ENCODE measurements at regions not wholly inside any gene's neighbourhood (a gene's known extent, or its start where the extent isn't known, plus 50 kb on each side); places are given as distances from the start of the nearest gene placed in this dataset.

DNA sequence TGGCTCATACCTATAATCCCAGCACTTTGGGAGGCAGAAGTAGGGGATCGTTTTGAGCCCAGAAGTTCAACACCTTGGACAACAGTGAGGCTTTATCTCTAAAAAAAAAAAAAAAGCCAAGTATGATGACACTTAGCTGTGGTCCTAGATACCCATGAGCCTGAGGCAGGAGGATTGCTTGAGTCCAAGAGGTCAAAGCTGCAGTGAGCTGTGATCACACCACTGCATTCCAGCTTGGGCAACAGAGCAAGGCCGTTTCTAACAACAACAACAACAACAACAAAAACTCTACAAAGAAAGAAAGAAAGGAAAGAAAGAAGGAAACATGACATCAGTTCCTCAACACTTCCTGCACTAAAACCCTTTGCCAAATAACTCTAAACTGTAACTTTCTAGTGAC, 265.1 kb upstream of the DACH1 start:
- TF ChIP-seq EP300 (conservative IDR thresholded peaks at IDR 0.05; ENCODE audit: poor library complexity, severe bottlenecking) = no peak
- TF ChIP-seq, protein P1, sequence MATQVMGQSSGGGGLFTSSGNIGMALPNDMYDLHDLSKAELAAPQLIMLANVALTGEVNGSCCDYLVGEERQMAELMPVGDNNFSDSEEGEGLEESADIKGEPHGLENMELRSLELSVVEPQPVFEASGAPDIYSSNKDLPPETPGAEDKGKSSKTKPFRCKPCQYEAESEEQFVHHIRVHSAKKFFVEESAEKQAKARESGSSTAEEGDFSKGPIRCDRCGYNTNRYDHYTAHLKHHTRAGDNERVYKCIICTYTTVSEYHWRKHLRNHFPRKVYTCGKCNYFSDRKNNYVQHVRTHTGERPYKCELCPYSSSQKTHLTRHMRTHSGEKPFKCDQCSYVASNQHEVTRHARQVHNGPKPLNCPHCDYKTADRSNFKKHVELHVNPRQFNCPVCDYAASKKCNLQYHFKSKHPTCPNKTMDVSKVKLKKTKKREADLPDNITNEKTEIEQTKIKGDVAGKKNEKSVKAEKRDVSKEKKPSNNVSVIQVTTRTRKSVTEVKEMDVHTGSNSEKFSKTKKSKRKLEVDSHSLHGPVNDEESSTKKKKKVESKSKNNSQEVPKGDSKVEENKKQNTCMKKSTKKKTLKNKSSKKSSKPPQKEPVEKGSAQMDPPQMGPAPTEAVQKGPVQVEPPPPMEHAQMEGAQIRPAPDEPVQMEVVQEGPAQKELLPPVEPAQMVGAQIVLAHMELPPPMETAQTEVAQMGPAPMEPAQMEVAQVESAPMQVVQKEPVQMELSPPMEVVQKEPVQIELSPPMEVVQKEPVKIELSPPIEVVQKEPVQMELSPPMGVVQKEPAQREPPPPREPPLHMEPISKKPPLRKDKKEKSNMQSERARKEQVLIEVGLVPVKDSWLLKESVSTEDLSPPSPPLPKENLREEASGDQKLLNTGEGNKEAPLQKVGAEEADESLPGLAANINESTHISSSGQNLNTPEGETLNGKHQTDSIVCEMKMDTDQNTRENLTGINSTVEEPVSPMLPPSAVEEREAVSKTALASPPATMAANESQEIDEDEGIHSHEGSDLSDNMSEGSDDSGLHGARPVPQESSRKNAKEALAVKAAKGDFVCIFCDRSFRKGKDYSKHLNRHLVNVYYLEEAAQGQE (IDR thresholded peaks at IDR 0.05; ENCODE audit: borderline replicate concordance) = no peak
- TF ChIP-seq MXI1 (conservative IDR thresholded peaks at IDR 0.05; ENCODE audit: poor library complexity, severe bottlenecking) = no peak
- no peak for TF ChIP-seq TAF1 (IDR thresholded peaks at IDR 0.05; ENCODE audit: low read depth)
- no peak for TF ChIP-seq EZH2 (IDR thresholded peaks at IDR 0.05; ENCODE audit: borderline replicate concordance, insufficient read depth, low read length, poor library complexity, severe bottlenecking)
- TF ChIP-seq CTCF (IDR thresholded peaks at IDR 0.05; ENCODE audit: poor library complexity, severe bottlenecking) = no peak
- no peak for TF ChIP-seq RAD21 (conservative IDR thresholded peaks at IDR 0.05)
- TF ChIP-seq SMC3 (conservative IDR thresholded peaks at IDR 0.05; ENCODE audit: poor library complexity) = no peak
- TF ChIP-seq POLR2AphosphoS5 (IDR thresholded peaks at IDR 0.05) = no peak
- H3K4me2 ChIP-seq (ENCODE audit: low read length) = no peak overlapping the region
- H2AFZ ChIP-seq (ENCODE audit: low read depth, low read length) = no peak overlapping the region
- H3K9me3 ChIP-seq (ENCODE audit: low read length) = no peaks in the 10 kb centered on the region
- H3K4me3 ChIP-seq (ENCODE audit: low read length) = no peak overlapping the region
- no peaks in the 10 kb centered on the region for H3K27me3 ChIP-seq (ENCODE audit: insufficient read depth, low read depth, low read length)
- H3K36me3 ChIP-seq (ENCODE audit: insufficient read depth, low read length) = no peaks in the 10 kb centered on the region
- no peaks in the 10 kb centered on the region for H3K79me2 ChIP-seq (replicated peaks; ENCODE audit: insufficient read depth, low read length)
- no peaks in the 10 kb centered on the region for H3K9me2 ChIP-seq (ENCODE audit: insufficient read depth, low read length)
- H3K27ac ChIP-seq (ENCODE audit: low read length) = no peak overlapping the region
- H4K20me1 ChIP-seq (ENCODE audit: insufficient read depth) = no peaks in the 10 kb centered on the region
- no peak overlapping the region for H3K9ac ChIP-seq (ENCODE audit: low read length)
- H3F3A ChIP-seq (ENCODE audit: insufficient read depth, low read length, poor library complexity, severe bottlenecking) = no peaks in the 10 kb centered on the region

- no peak for TF ChIP-seq CTCF (IDR thresholded peaks at IDR 0.05; ENCODE audit: poor library complexity, severe bottlenecking)
- TF ChIP-seq SMC3 (conservative IDR thresholded peaks at IDR 0.05; ENCODE audit: poor library complexity) = no peak
- TF ChIP-seq, protein P1 (IDR thresholded peaks at IDR 0.05; ENCODE audit: borderline replicate concordance) = no peak
- TF ChIP-seq EZH2 (IDR thresholded peaks at IDR 0.05; ENCODE audit: borderline replicate concordance, insufficient read depth, low read length, poor library complexity, severe bottlenecking) = no peak
- TF ChIP-seq POLR2AphosphoS5 (IDR thresholded peaks at IDR 0.05) = no peak
- H3K36me3 ChIP-seq (ENCODE audit: insufficient read depth, low read length) = no peaks in the 10 kb centered on the region
- no peak overlapping the region for H3K9ac ChIP-seq (ENCODE audit: low read length)
- no peak overlapping the region for H2AFZ ChIP-seq (ENCODE audit: low read depth, low read length)
- H3K9me3 ChIP-seq (ENCODE audit: low read length) = no peaks in the 10 kb centered on the region
- no peaks in the 10 kb centered on the region for H3F3A ChIP-seq (ENCODE audit: insufficient read depth, low read length, poor library complexity, severe bottlenecking)
- H3K27ac ChIP-seq (ENCODE audit: low read length) = no peak overlapping the region
- H3K27me3 ChIP-seq (ENCODE audit: insufficient read depth, low read depth, low read length) = no peaks in the 10 kb centered on the region
- no peaks in the 10 kb centered on the region for H3K79me2 ChIP-seq (replicated peaks; ENCODE audit: insufficient read depth, low read length)
- H3K9me2 ChIP-seq (ENCODE audit: insufficient read depth, low read length) = no peaks in the 10 kb centered on the region
- H3K4me2 ChIP-seq (ENCODE audit: low read length) = no peak overlapping the region
- no peak overlapping the region for H3K4me3 ChIP-seq (ENCODE audit: low read length)
- H4K20me1 ChIP-seq (ENCODE audit: insufficient read depth) = no peaks in the 10 kb centered on the region
Observed at GRCh38 chr13:72129117-72129516, 262.1 kb upstream of the DACH1 start.

Measured in neural cell (in vitro differentiated cells).